GM12878 (cell line): ENCODE measurements at regions not wholly inside any gene's neighbourhood (a gene's known extent, or its start where the extent isn't known, plus 50 kb on each side); places are given as distances from the start of the nearest gene placed in this dataset.

Experiments used
- ATAC-seq: fragments of 200-7000 bp; cut with Tn5 transposase; 3 replicates; pipeline ENCODE4 v1.9.1; 2020; ENCODE audit warnings: mild to moderate bottlenecking, moderate library complexity
- BruUV-seq: library from RNA; stranded (reverse); fragments of 400-500 nt; replicated peaks from 2 replicates; lab custom pipeline; 2021; lab: Mats Ljungman, UMichigan
- CTCF ChIA-PET: fragments of 300-600 bp; sonication (Branson Sonifier 250); formaldehyde crosslinking; extraction: SDS; loops from one replicate; lab custom pipeline; 2021; ENCODE audit warnings: inconsistent platforms; lab: Yijun Ruan, JAX
- POLR2A ChIA-PET: fragments of 350-600 bp; formaldehyde crosslinking; extraction: SDS; loops from one replicate; lab custom pipeline; 2021; ENCODE audit warnings: inconsistent platforms; lab: Charles Lee
- RAD21 ChIA-PET: fragments of 300-600 bp; sonication (Branson Sonifier 250); formaldehyde crosslinking; loops from one replicate; lab custom pipeline; 2023; ENCODE audit warnings: antibody characterized with exemption; ENCODE audit not compliant: unreplicated experiment; lab: Charles Lee
- SMC1A ChIA-PET: fragments of 300-600 bp; sonication (Branson Sonifier 250); formaldehyde crosslinking; loops from one replicate; lab custom pipeline; 2023; ENCODE audit not compliant: unreplicated experiment, uncharacterized antibody; lab: Charles Lee
- DNase-seq: peaks from one replicate; pipeline ENCODE4 v3.0.0-alpha.2; 2011; ENCODE audit warnings: low read depth, low spot score
- FAIRE-seq: peaks from 3 replicates; lab custom pipeline; 2011; peaks lifted over from hg19 to GRCh38; lab: Jason Lieb, UNC
- H2AFZ ChIP-seq: 2 replicates; pipeline ENCODE4 v1.6.0; 2011; ENCODE audit warnings: low read depth, low read length, control low read depth; ENCODE audit not compliant: control insufficient read depth
- H3K27ac ChIP-seq: 2 replicates; pipeline ENCODE4 v1.5.1; 2011; ENCODE audit warnings: control low read depth; ENCODE audit not compliant: control insufficient read depth, insufficient read depth
- H3K27me3 ChIP-seq, 2 experiments: replicated peaks in 1 of 2; 2 replicates each; pipeline versions ENCODE4 v1.6.0 to v1.6.1; 2011; ENCODE audit warnings: low read length in 1 of 2; ENCODE audit not compliant: control insufficient read depth in 2 of 2, insufficient read depth in 2 of 2
- H3K36me3 ChIP-seq, 2 experiments: 2 replicates each; pipeline ENCODE4 v1.5.1; 2011; ENCODE audit warnings: low read length in 1 of 2; ENCODE audit not compliant: control insufficient read depth in 2 of 2, insufficient read depth in 2 of 2
- H3K4me1 ChIP-seq: 2 replicates; pipeline ENCODE4 v1.6.1; 2011; ENCODE audit warnings: mild to moderate bottlenecking, low read length, moderate library complexity, mixed read lengths; ENCODE audit not compliant: control insufficient read depth, insufficient read depth
- H3K4me2 ChIP-seq: 2 replicates; pipeline ENCODE4 v1.6.0; 2011; ENCODE audit warnings: control low read depth; ENCODE audit not compliant: control insufficient read depth, insufficient read depth
- H3K4me3 ChIP-seq: fragments of 200-600 bp; sonication (generic); 2 replicates; pipeline ENCODE4 v1.5.1; 2016
- H3K79me2 ChIP-seq: 2 replicates; pipeline ENCODE4 v1.6.0; 2011; ENCODE audit warnings: low read length; ENCODE audit not compliant: control insufficient read depth, insufficient read depth
- H3K9ac ChIP-seq: 2 replicates; pipeline ENCODE4 v1.8.0; 2011; ENCODE audit warnings: low read length, control low read depth, mixed read lengths; ENCODE audit not compliant: control insufficient read depth, insufficient read depth
- H3K9me3 ChIP-seq: replicated peaks from 3 replicates; pipeline ENCODE4 v1.5.1; 2011; ENCODE audit warnings: mild to moderate bottlenecking, low read length; ENCODE audit not compliant: control insufficient read depth, insufficient read depth
- H4K20me1 ChIP-seq: 2 replicates; pipeline ENCODE4 v1.6.0; 2011; ENCODE audit not compliant: control insufficient read depth, insufficient read depth
- CBX5 ChIP-seq: sonication (generic); IDR thresholded peaks from 2 replicates; pipeline ENCODE4 v1.6.1; 2016; ENCODE audit warnings: low read depth, moderate library complexity, mild to moderate bottlenecking, inconsistent platforms
- DPF2 ChIP-seq: fragments of 450-650 bp; IDR thresholded peaks from 2 replicates; pipeline ENCODE4 v1.6.1; 2017; ENCODE audit warnings: mild to moderate bottlenecking
- MXI1 ChIP-seq: fragments of 150-350 bp; IDR thresholded peaks from 2 replicates; pipeline ENCODE4 v1.6.1; 2011; ENCODE audit warnings: low read depth, mild to moderate bottlenecking, inconsistent platforms, low read length, improper control_type of control experiment
- NR2C2 ChIP-seq: IDR thresholded peaks from 2 replicates; pipeline ENCODE4 v1.6.1; 2011; ENCODE audit warnings: borderline replicate concordance, low read depth; ENCODE audit not compliant: control insufficient read depth, insufficient read length
- NRF1 ChIP-seq: conservative IDR thresholded peaks from 2 replicates; pipeline ENCODE4 v1.6.1; 2011; ENCODE audit warnings: mild to moderate bottlenecking, low read depth, low read length, improper control_type of control experiment
- RB1 ChIP-seq: fragments of 450-650 bp; formaldehyde crosslinking; IDR thresholded peaks from 2 replicates; pipeline ENCODE4 v1.6.1; 2017; ENCODE audit warnings: mild to moderate bottlenecking, borderline replicate concordance
- WGBS: methylation state at CpG from one replicate; pipeline ENCODE4 v1.1.6; 2016; ENCODE audit warnings: low lambda C conversion rate; ENCODE audit not compliant: insufficient replicate concordance, insufficient coverage; ENCODE audit errors: missing lambda C conversion rate; 5-methylcytosine and 5-hydroxymethylcytosine counted together
- in situ Hi-C: fragments of 300-500 bp; cut with MboI; formaldehyde crosslinking; loops from 9 replicates; pipeline ENCODE4 v1.14.3; 2018; ENCODE audit warnings: mixed read lengths
- intact Hi-C: fragments of 100-400 bp; cut with micrococcal nuclease; formaldehyde crosslinking; loops from one replicate; pipeline ENCODE4 v1.14.2; 2022; ENCODE audit not compliant: unreplicated experiment

DNA sequence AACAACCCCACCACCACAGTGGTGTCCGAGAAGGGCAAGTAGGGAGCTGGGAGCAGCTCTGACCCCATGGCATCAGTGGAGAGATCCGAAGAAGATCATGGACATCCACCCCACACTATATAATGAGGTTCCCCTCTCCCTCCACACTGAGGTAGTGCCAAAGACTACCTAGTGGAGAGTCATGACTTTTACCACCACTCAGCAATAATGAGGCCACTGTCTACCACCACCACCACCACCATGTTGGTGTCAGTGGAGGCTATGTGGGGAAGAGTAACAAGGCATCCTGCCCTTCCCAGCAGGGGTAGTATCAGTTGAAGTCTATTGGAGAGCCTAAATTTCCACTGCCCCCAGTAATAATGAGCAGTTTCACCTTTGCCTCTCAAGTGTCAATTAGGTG lies 321.7 kb upstream of the ZC3H15 start:
- Histone ChIP-seq H3K9me3 (no peaks in the 10 kb centered on the region; the same call in 2 of the 3 replicates), H3K4me1 (no peaks in the 10 kb centered on the region), H2AFZ (no peak overlapping the region), H3K27ac (no peak overlapping the region), H3K27me3 (no peaks in the 10 kb centered on the region)
- no peak for DNase-seq
- CTCF ChIA-PET, result no interaction called here
- TF ChIP-seq DPF2 (no peak), NRF1 (no peak), RB1 (no peak), CBX5 (no peak)
- TF ChIP-seq, all 136 proteins: peak for 0
- FAIRE-seq (no peak), ATAC-seq (no peak)
- BruUV-seq, result no TSS peak
- 47% methylated on average over 2 of the region's 2 CpGs for WGBS
- POLR2A ChIA-PET, result no interaction called here
- SMC1A ChIA-PET, result no interaction called here
- intact Hi-C loops, result no loop called here
- RAD21 ChIA-PET, result no interaction called here
- H3K79me2 ChIP-seq, result no peaks in the 10 kb centered on the region
- in situ Hi-C loops, result no loop called here
- H3K9ac ChIP-seq, result no peak overlapping the region
- H3K4me3 ChIP-seq, result no peak overlapping the region
- no peak overlapping the region for H3K4me2 ChIP-seq
- H3K36me3 ChIP-seq, result no peaks in the 10 kb centered on the region
- H4K20me1 ChIP-seq, result no peaks in the 10 kb centered on the region

DNA sequence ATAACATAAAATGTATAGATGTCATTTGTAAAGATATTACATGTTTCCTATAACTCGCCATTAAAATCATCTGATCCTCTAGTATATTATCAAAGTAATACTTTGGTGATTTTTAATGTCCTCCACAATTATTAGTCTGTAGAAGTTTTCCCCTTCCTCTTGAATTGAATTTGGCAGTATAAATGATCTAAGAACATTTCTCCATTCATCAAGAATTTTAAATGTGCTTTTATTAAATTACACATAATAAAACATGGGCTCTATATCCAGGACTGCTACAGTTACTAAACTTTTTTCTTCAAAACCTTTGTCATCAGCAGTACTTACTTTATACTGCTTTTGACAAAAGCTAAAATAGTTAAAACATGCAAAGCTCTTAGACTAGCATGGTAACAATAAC lies 315.4 kb upstream of the ZC3H15 start:
- TF ChIP-seq MXI1 (no peak), NR2C2 (no peak)
- ATAC-seq (no peak), DNase-seq (no peak), FAIRE-seq (no peak)
- SMC1A ChIA-PET, result interaction anchor here (0.6 kb wide), 1 partner anchor 16 kb away, joined by 3 read pairs; no protein-coding TSS in a partner anchor
- intact Hi-C loops (no loop called here), in situ Hi-C loops (no loop called here)
- RAD21 ChIA-PET, result no interaction called here
- no peaks in the 10 kb centered on the region for H4K20me1 ChIP-seq
- no peak overlapping the region for H3K4me2 ChIP-seq
- WGBS, result 96% methylated on average over 1 of the region's 1 CpG
- H3K36me3 ChIP-seq, result no peaks in the 10 kb centered on the region
- no peak overlapping the region for H3K4me3 ChIP-seq
- CTCF ChIA-PET, result interaction anchor here (0.6 to 1.0 kb wide), 3 partner anchors 13 to 1648 kb away, joined by 3 read pairs; no protein-coding TSS in a partner anchor
- no peak overlapping the region for H2AFZ ChIP-seq
- no peaks in the 10 kb centered on the region for H3K9me3 ChIP-seq
- H3K27me3 ChIP-seq, result no peaks in the 10 kb centered on the region
- no peaks in the 10 kb centered on the region for H3K4me1 ChIP-seq
- no peak overlapping the region for H3K9ac ChIP-seq
- no peak overlapping the region for H3K27ac ChIP-seq
- POLR2A ChIA-PET, result no interaction called here
- H3K79me2 ChIP-seq, result no peaks in the 10 kb centered on the region
- no TSS peak for BruUV-seq
